GM12892 (cell line): ENCODE measurements at regions not wholly inside any gene's neighbourhood (a gene's known extent, or its start where the extent isn't known, plus 50 kb on each side); places are given as distances from the start of the nearest gene placed in this dataset.

ENCODE experiments used
- POLR2A ChIP-seq: IDR thresholded peaks from 2 replicates; pipeline ENCODE4 v1.6.1; 2011; ENCODE audit warnings: low read depth, low read length, control low read depth
- POLR2AphosphoS5 ChIP-seq: IDR thresholded peaks from 2 replicates; pipeline ENCODE4 v1.6.1; 2011; ENCODE audit warnings: low read depth, low read length, control low read depth

DNA sequence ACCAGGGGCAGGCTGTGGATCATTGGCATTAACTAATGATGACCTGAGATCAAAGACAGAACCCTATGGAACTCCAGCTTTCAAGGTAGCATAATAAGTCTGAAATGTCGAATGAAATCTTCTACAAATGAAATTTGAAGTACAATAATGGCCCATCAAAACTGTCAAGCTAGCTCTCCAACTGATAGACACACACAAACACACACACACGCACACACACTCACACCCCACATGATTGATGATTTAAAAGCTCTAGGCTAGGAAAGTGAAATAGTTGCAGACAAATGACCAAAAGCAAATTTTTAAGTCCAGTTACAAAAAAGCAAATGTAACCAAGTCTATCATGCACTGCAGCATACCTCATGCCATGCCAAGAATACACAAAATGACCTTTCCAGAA lies 655.7 kb downstream of the C4orf33 start:
- no peak for TF ChIP-seq POLR2AphosphoS5
- TF ChIP-seq POLR2A = no peak
